Keratinocyte (primary cell): ENCODE measurements at regions not wholly inside any gene's neighbourhood (a gene's known extent, or its start where the extent isn't known, plus 50 kb on each side); places are given as distances from the start of the nearest gene placed in this dataset.

ENCODE experiments used
- DNase-seq: peaks from one replicate; pipeline ENCODE4 v3.0.0-alpha.2; 2011; ENCODE audit warnings: low read depth, missing footprints, low spot score
- FAIRE-seq: peaks from 2 replicates; lab custom pipeline; 2011; peaks lifted over from hg19 to GRCh38; lab: Jason Lieb, UNC
- H2AFZ ChIP-seq: 2 replicates; pipeline ENCODE4 v1.6.0; 2012; ENCODE audit warnings: low read length, control low read depth, inconsistent platforms; ENCODE audit not compliant: control insufficient read depth
- H3K27ac ChIP-seq: 2 replicates; pipeline ENCODE4 v1.5.1; 2011; ENCODE audit warnings: low read length; ENCODE audit not compliant: control insufficient read depth, insufficient read depth
- H3K27me3 ChIP-seq: 3 replicates; pipeline ENCODE4 v1.6.0; 2011; ENCODE audit warnings: low read length; ENCODE audit not compliant: control insufficient read depth, insufficient read depth; ENCODE audit errors: extremely low read depth
- H3K36me3 ChIP-seq, 2 experiments: 2 replicates in 1 of 2; 3 replicates in 1 of 2; pipeline ENCODE4 v1.5.1; 2011; ENCODE audit warnings: low read length in 2 of 2, mild to moderate bottlenecking in 1 of 2; ENCODE audit not compliant: control insufficient read depth in 2 of 2, insufficient read depth in 2 of 2; ENCODE audit errors: extremely low read depth in 1 of 2
- H3K4me1 ChIP-seq: 3 replicates; pipeline ENCODE4 v1.5.1; 2011; ENCODE audit warnings: low read length; ENCODE audit not compliant: control insufficient read depth, insufficient read depth; ENCODE audit errors: extremely low read depth
- H3K4me2 ChIP-seq: 3 replicates; pipeline ENCODE4 v1.6.0; 2011; ENCODE audit warnings: low read depth, low read length; ENCODE audit not compliant: control insufficient read depth, insufficient read depth; ENCODE audit errors: extremely low read depth
- H3K4me3 ChIP-seq, 3 experiments: fragments of 200-600 bp in 1 of 3; sonication (generic) in 1 of 3; 2 replicates in 2 of 3; 3 replicates in 1 of 3; pipeline ENCODE4 v1.5.1; 2011 to 2016; ENCODE audit warnings: low read length in 3 of 3, mild to moderate bottlenecking in 3 of 3, control low read depth in 2 of 3, inconsistent platforms in 1 of 3, low read depth in 1 of 3, mixed read lengths in 1 of 3, mixed run types in 1 of 3, moderate library complexity in 1 of 3; ENCODE audit not compliant: control insufficient read depth in 2 of 3, insufficient read depth in 2 of 3; ENCODE audit errors: extremely low read depth in 1 of 3
- H3K79me2 ChIP-seq: 2 replicates; pipeline ENCODE4 v1.6.0; 2012; ENCODE audit warnings: low read length; ENCODE audit not compliant: control insufficient read depth, insufficient read depth
- H3K9ac ChIP-seq: 3 replicates; pipeline ENCODE4 v1.6.0; 2011; ENCODE audit warnings: low read length; ENCODE audit not compliant: control insufficient read depth, insufficient read depth; ENCODE audit errors: extremely low read depth
- H3K9me1 ChIP-seq: 3 replicates; pipeline ENCODE4 v1.6.0; 2011; ENCODE audit warnings: low read length; ENCODE audit not compliant: control insufficient read depth, insufficient read depth; ENCODE audit errors: extremely low read depth
- H3K9me3 ChIP-seq: 2 replicates; pipeline ENCODE4 v1.5.1; 2012; ENCODE audit warnings: low read depth, low read length; ENCODE audit not compliant: control insufficient read depth
- H4K20me1 ChIP-seq: 3 replicates; pipeline ENCODE4 v1.6.0; 2011; ENCODE audit warnings: low read length; ENCODE audit not compliant: control insufficient read depth, insufficient read depth; ENCODE audit errors: extremely low read depth
- CTCF ChIP-seq, 3 experiments: IDR thresholded peaks in 1 of 3; conservative IDR thresholded peaks in 1 of 3; optimal IDR thresholded peaks in 1 of 3; 2 replicates in 2 of 3; 3 replicates in 1 of 3; pipeline versions ENCODE3 to v1.5.1; 2011; ENCODE audit warnings: low read length in 3 of 3, mild to moderate bottlenecking in 3 of 3, moderate library complexity in 2 of 3, control low read depth in 1 of 3, inconsistent platforms in 1 of 3; ENCODE audit not compliant: insufficient read depth in 2 of 3; ENCODE audit errors: extremely low read depth in 1 of 3
- EZH2 ChIP-seq: IDR thresholded peaks from one replicate; pipeline ENCODE4 v1.6.1; 2012; ENCODE audit warnings: inconsistent platforms, mild to moderate bottlenecking, low read length, moderate library complexity
- dilution Hi-C: fragments of 300-500 bp; cut with MboI; formaldehyde crosslinking; loops from one replicate; pipeline ENCODE4 v1.7.0; 2020; ENCODE audit warnings: low sequenced_read_pairs; ENCODE audit not compliant: extremely low pct_ligation_motif_present

- dilution Hi-C loops = no loop called here
- Histone ChIP-seq H3K27ac (no peak overlapping the region), H3K9ac (no peak overlapping the region), H3K9me1 (no peaks in the 10 kb centered on the region), H3K9me3 (no peaks in the 10 kb centered on the region), H2AFZ (no peak overlapping the region), H3K36me3 (no peaks in the 10 kb centered on the region), H3K4me2 (no peak overlapping the region), H4K20me1 (no peaks in the 10 kb centered on the region), H3K27me3 (no peaks in the 10 kb centered on the region), H3K4me1 (no peaks in the 10 kb centered on the region), H3K79me2 (no peaks in the 10 kb centered on the region), H3K4me3 (no peak overlapping the region)
- FAIRE-seq (no peak), DNase-seq (no peak)
- TF ChIP-seq CTCF (optimal IDR thresholded peaks at IDR 0.05 in 1 of 3, IDR thresholded peaks at IDR 0.05 in 1 of 3, conservative IDR thresholded peaks at IDR 0.05 in 1 of 3; ENCODE audit: extremely low read depth in 1 of 3, insufficient read depth in 2 of 3, low read length in 3 of 3) (no peak), EZH2 (no peak)
Measured at GRCh38 chr9:26675035-26675434, 217.6 kb downstream of the CAAP1 start.

- H2AFZ ChIP-seq = no peak overlapping the region
- H3K4me3 ChIP-seq = no peak overlapping the region
- no peaks in the 10 kb centered on the region for H3K27me3 ChIP-seq
- H3K9me1 ChIP-seq = no peaks in the 10 kb centered on the region
- H4K20me1 ChIP-seq = no peaks in the 10 kb centered on the region
- DNase-seq = no peak
- no peaks in the 10 kb centered on the region for H3K36me3 ChIP-seq
- H3K9me3 ChIP-seq = no peaks in the 10 kb centered on the region
- H3K9ac ChIP-seq = no peak overlapping the region
- H3K4me1 ChIP-seq = no peaks in the 10 kb centered on the region
- no peaks in the 10 kb centered on the region for H3K79me2 ChIP-seq
- dilution Hi-C loops = no loop called here
- no peak for TF ChIP-seq EZH2
- no peak for TF ChIP-seq CTCF (optimal IDR thresholded peaks at IDR 0.05 in 1 of 3, IDR thresholded peaks at IDR 0.05 in 1 of 3, conservative IDR thresholded peaks at IDR 0.05 in 1 of 3; ENCODE audit: extremely low read depth in 1 of 3, insufficient read depth in 2 of 3, low read length in 3 of 3)
- no peak for FAIRE-seq
- no peak overlapping the region for H3K4me2 ChIP-seq
- H3K27ac ChIP-seq = no peak overlapping the region
Measured at GRCh38 chr9:26673261-26673660, 219.3 kb downstream of the CAAP1 start.
